NT2/D1 (cell line): ENCODE measurements at regions not wholly inside any gene's neighbourhood (a gene's known extent, or its start where the extent isn't known, plus 50 kb on each side); places are given as distances from the start of the nearest gene placed in this dataset.

ENCODE experiments used
- YY1 ChIP-seq: IDR thresholded peaks from 2 replicates; pipeline ENCODE4 v1.6.1; 2011; ENCODE audit not compliant: insufficient read length, insufficient read depth
- ZNF274 ChIP-seq: IDR thresholded peaks from 2 replicates; pipeline ENCODE4 v1.6.1; 2011; ENCODE audit warnings: mild to moderate bottlenecking, low read depth, low read length

GRCh38 chr1:181153634-181153961 lies 65.1 kb downstream of the IER5 start:
- TF ChIP-seq YY1 (no peak), ZNF274 (no peak)
